GM19395 (cell line): ENCODE measurements at regions not wholly inside any gene's neighbourhood (a gene's known extent, or its start where the extent isn't known, plus 50 kb on each side); places are given as distances from the start of the nearest gene placed in this dataset.
"Not testable (repeated sequence)": the region's sequence is repeated elsewhere in the genome, so short reads cannot be mapped to it uniquely, and the experiment has no call there.

Source experiments
- ATAC-seq: cut with Tn5 transposase; IDR thresholded peaks from one replicate; pipeline ENCODE4 v1.9.1; 2021; ENCODE audit warnings: mild to moderate bottlenecking, moderate library complexity; ENCODE audit not compliant: unreplicated experiment

DNA sequence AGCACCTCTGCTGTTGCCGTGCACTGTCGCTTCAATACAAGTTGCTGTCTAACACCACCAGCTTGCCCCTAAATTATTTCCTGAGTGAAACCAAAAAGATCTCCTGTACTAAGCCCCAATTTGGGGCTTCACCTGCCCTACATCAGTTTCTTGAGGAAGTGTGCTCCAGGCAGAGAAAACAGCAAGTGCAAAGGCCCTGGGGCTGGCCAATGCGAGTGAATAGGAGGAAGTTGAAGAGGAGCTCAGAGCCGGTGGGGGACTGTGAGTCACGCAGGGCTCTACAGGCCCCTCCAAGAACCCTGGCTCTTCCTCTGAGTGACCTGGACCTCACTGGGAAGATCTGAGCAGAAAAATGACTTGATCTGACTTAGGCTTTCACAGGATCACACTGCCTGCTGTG, 117.2 kb downstream of the IPO8 start:
- ATAC-seq = no peak

DNA sequence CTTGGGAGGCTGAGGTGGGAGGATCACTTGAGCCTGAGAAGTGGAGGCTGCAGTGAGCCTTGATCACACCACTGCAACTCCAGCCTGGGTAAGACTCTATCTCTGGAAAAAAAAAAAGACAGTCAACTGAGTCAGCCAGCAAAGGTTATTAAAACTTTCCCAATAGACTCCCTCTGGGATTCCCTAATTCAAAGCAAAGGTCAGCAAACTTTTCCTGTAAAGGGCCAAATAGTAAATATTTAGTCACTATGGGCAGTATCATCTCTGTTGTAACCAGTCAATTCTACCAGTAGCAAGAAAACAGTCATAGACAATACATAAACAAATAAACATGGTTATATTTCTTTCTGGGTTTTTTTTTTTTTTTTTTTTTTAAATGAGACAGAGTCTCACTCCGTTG, 122.5 kb downstream of the IPO8 start:
- no peak for ATAC-seq

DNA sequence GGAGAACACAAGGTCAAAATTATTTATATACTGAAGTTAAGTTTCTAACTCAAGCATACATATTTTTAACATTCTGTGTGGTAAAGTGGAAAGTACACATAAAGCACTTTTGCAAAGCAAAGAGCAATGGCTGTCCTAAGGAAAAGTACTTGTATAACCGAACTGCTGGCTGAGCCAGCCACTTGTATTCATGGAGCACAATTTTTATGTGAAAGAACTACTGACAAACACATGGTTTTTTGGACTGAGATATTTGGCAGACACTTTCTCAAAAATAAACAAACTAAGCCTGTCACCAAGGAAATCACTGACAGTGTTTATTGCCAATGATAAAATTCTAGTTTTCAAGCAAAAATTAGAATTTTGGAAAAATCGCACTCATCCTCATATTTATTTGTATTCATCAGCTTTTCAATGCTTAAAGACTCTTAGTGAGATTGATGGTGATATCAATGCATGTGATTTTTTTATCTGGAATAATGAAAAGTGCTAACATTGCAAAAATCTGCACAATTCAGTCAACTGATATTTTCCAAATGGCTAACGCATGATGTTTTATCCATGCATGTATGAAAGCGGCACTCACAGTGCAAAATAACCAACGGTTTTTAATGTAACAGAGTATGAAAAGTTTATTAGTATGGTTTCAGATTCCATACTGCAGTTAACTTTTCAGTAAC, 125.3 kb downstream of the IPO8 start:
- no peak for ATAC-seq

DNA sequence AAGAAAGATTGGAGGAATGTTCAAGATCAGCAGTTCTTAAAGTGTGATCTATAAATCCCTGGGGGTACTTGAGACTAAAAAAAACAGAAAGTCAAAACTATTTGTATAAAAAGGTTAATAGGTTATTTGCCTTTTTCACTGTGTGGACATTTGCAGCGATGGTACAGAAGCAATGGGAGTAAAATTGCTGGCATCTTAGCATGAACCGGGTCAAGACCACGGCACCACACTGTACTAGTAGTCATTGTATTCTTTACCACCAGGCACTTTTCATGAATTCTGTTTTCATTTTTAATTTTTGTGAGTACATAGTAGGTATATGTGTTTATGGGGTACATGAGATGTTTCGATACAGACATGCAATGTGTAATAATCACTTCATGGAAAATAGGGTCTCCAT, 126.2 kb downstream of the IPO8 start:
- ATAC-seq = no peak

DNA sequence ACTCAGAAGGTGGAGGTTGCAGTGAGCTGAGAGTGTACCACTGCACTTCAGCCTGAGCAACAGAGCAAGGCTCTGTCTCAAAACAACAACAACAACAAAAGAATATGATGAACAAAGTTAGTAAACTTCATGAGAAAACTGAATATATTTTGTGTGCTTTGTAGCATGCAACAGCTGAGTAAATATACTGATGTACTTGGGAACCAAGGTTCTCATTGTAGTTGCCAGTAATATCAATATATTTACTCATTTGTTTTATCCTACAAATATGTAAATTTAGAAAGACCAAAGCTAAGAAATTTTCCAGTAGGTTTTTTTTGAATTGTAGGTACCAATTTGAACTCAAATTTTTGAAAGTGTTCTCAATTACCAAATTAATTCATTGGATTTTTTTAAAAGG, 127.2 kb downstream of the IPO8 start:
- ATAC-seq = no peak

GRCh38 chr12:30567082-30567481, 128.6 kb downstream of the IPO8 start:
- no peak for ATAC-seq

DNA sequence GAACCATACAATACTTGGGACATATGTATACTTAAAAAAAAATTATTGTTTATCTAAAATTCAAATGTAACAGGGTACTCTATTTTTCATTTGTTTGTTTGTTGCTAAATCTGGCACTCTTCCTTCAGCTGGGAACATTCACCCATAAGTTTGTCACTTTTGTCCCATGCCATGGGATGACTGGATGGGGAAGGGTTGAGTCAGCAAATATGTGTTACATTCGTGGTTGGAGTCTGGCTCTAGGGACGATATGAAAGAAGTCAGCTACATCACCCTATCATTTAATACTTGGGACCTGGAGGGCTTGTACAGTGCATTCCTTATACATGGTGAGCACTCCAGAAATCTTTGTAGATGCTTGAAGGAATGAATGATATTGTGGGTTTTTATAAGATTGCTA, 131.3 kb downstream of the IPO8 start:
- no peak for ATAC-seq

- ATAC-seq = no peak
These were observed 147.5 kb downstream of the IPO8 start for GRCh38 chr12:30548203-30548602.

DNA sequence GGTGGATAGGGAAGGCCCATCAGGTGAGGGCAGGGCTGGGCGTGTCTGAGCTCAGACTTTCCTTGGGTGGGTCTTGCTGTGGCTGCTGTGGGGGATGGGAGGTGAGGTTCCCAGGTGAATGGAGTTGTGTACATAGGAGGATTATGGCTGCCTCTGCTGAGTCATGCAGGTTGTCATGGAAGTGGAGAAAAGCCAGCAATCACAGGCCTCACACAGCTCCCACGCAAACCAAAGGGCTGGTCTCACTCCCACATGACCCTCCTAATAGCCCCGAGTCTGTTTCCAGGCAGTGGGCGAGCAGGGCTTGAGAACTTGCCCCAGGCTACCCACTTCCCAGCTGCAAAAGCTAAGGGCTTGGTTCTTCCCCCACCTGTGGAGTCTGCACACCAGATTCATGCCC, 149.5 kb downstream of the IPO8 start:
- no peak for ATAC-seq

- not testable (repeated sequence) for ATAC-seq
These were observed 151.0 kb downstream of the IPO8 start for GRCh38 chr12:30544704-30545103.

GRCh38 chr12:30537228-30537627, 158.4 kb downstream of the IPO8 start:
- ATAC-seq = no peak

DNA sequence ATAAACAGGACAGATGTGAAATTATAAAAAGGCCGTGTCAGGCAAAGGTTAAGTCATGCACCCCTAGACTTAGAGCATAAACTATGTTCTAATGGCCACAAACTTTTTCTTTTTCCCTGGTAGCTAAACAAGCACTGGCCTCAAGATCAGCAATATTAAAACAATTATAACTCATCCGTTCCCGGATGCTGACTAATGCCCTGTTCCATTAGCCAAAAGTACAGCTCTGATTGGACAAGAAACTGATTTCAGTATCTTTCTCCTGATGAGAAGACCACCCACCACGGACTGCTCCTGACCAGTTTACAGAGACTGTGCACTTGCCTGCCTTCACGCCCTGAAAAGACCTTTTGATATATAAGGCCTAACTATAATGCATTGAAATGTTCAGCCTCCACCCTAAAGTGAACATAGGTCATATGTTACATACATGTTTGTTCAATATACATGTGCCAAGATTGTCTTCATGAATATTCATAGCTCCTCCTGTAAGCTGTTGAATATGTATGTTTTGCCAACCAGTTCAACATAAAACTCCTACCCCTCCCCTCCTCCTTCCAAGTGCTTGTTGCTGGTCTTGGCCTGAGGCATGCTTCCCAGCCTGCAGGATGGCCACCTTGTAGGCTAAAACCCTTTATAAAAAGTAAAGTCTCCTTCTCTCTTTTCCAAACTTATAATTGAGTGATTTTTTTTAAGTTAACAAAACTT, 162.0 kb downstream of the IPO8 start:
- no peak for ATAC-seq

DNA sequence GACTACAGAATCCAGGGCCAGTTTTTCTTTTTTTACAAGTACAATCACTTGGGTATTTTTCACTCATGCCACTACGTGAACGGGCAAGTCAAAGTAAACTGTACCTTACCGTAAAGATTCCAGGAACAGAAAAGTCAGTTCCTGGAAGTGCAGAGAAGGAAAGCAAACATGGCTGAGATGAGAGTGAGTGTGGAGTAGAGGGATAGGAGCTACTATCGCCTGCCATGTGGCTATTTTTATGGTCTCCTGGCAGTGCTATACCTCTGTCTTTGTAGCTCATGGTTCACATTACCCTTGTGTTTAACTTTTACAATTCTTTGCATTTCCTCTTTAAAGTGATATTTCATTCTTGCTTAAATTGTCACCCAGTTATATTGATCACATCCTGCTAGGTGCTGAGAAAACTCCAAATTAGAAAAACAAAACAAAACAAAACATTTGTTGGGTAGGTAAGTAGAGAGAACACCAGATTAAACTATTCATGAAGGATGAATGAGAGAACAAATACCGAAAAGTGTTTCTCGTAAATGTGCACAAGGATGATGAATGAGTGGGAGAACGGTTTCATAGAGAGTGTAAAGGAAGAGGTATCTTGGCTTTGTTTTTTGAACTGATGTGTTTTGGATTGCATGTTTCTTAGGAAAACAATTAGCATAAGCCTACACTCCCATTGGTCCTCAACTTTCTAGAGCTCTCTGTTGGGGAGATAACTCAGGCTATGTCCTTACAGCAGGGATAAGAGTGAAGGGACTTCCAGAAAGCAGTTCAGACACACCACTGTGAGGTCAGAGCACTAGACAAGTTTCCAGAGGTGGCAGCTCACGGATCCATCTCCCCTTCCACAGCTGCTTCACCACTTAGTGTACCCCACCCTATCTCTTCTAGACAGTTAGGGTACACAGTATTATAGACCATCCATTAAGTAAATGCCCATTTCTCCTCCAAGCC, 163.7 kb downstream of the IPO8 start:
- ATAC-seq = no peak

GRCh38 chr12:30529489-30530269, 166.0 kb downstream of the IPO8 start:
- no peak for ATAC-seq

GRCh38 chr12:30525171-30525570, 170.5 kb downstream of the IPO8 start:
- no peak for ATAC-seq

DNA sequence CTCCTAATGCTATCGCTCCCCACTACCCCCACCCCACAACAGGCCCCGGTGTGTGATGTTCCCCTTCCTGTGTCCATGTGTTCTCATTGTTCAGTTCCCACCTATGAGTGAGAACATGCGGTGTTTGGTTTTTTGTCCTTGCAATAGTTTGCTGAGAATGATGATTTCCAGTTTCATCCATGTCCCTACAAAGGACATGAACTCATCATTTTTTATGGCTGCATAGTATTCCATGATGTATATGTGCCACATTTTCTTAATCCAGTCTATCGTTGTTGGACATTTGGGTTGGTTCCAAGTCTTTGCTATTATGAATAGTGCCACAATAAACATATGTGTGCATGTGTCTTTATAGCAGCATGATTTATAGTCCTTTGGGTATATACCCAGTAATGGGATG, 175.4 kb downstream of the IPO8 start:
- ATAC-seq = not testable (repeated sequence)

GRCh38 chr12:30519535-30519934, 176.1 kb downstream of the IPO8 start:
- ATAC-seq = no peak

- ATAC-seq = no peak
These were observed 178.3 kb downstream of the IPO8 start for GRCh38 chr12:30517320-30517719.

DNA sequence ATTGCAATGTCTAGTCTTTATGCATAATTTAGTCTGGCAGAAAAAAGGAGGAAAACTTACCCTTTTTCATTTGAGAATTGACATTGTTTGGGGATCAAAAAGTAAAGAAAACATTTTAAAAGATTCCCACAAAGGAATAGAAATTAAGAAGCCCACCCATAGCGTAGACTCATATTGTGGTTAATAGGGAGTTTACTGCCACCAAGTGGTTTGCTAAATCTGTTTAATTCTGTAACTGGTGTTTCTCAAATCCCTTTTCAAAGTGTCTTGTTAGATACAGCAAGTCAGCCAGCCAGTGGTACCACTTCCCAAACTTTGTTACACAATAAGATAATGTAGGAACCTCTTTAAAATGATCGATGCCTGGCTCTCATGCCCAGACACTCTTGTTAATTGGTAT, 180.3 kb downstream of the IPO8 start:
- ATAC-seq = no peak

- ATAC-seq = no peak
These were observed 181.0 kb downstream of the IPO8 start for GRCh38 chr12:30514666-30515065.
